IMR-90 (cell line): ENCODE measurements at regions not wholly inside any gene's neighbourhood (a gene's known extent, or its start where the extent isn't known, plus 50 kb on each side); places are given as distances from the start of the nearest gene placed in this dataset.

ENCODE experiments used
- ATAC-seq: fragments of 200-7000 bp; cut with Tn5 transposase; 2 replicates; pipeline ENCODE4 v1.9.1; 2020; ENCODE audit warnings: low read depth, mild to moderate bottlenecking, moderate library complexity
- BruUV-seq: library from RNA; stranded (reverse); fragments of 400-500 nt; replicated peaks from 2 replicates; lab custom pipeline; 2021; lab: Mats Ljungman, UMichigan
- CTCF ChIA-PET: fragments of 300-600 bp; formaldehyde crosslinking; extraction: SDS; loops from one replicate; lab custom pipeline; 2021; ENCODE audit warnings: antibody characterized with exemption; lab: Yijun Ruan, JAX
- POLR2A ChIA-PET: fragments of 300-600 bp; sonication (Branson Sonifier 250); formaldehyde crosslinking; loops from one replicate; lab custom pipeline; 2022; ENCODE audit warnings: antibody characterized with exemption; ENCODE audit not compliant: unreplicated experiment; lab: Charles Lee
- DNase-seq: peaks from one replicate; pipeline ENCODE4 v3.0.0; 2013
- H2AFZ ChIP-seq: replicated peaks from 2 replicates; pipeline ENCODE3; 2013; ENCODE audit warnings: low read length, mild to moderate bottlenecking; ENCODE audit not compliant: poor library complexity
- H2AK5ac ChIP-seq: 2 replicates; pipeline ENCODE4 v1.6.1; 2013; ENCODE audit warnings: low read depth, low read length, inconsistent platforms
- H2AK9ac ChIP-seq: replicated peaks from 2 replicates; pipeline ENCODE3; 2013; ENCODE audit warnings: mild to moderate bottlenecking, low read depth, low read length, moderate library complexity; ENCODE audit not compliant: poor library complexity
- H2BK120ac ChIP-seq: 2 replicates; pipeline ENCODE4 v1.6.1; 2013; ENCODE audit warnings: low read depth, low read length, inconsistent platforms
- H2BK15ac ChIP-seq: 3 replicates; pipeline ENCODE4 v1.6.1; 2013; ENCODE audit warnings: low read depth, low read length, inconsistent platforms
- H2BK20ac ChIP-seq: 2 replicates; pipeline ENCODE4 v1.6.1; 2013; ENCODE audit warnings: low read depth, mild to moderate bottlenecking, inconsistent platforms, low read length, moderate library complexity
- H2BK5ac ChIP-seq: 2 replicates; pipeline ENCODE4 v1.6.1; 2013; ENCODE audit warnings: mild to moderate bottlenecking, low read depth, low read length, inconsistent platforms; ENCODE audit not compliant: poor library complexity, severe bottlenecking
- H3K14ac ChIP-seq: replicated peaks from 2 replicates; pipeline ENCODE4 v1.6.1; 2013; ENCODE audit warnings: low read depth, low read length, inconsistent platforms
- H3K18ac ChIP-seq: 2 replicates; pipeline ENCODE4 v1.6.1; 2013; ENCODE audit warnings: low read depth, low read length, control low read depth
- H3K23ac ChIP-seq: 2 replicates; pipeline ENCODE4 v1.6.1; 2013; ENCODE audit warnings: low read depth, low read length, inconsistent platforms
- H3K27ac ChIP-seq: 2 replicates; pipeline ENCODE4 v1.5.1; 2013; ENCODE audit warnings: mild to moderate bottlenecking, control low read depth, low read length; ENCODE audit not compliant: insufficient read depth
- H3K27me3 ChIP-seq: 2 replicates; pipeline ENCODE4 v1.6.1; 2013; ENCODE audit warnings: low read length; ENCODE audit not compliant: control insufficient read depth, insufficient read depth
- H3K36me3 ChIP-seq: 2 replicates; pipeline ENCODE4 v1.6.1; 2013; ENCODE audit warnings: low read length, mixed read lengths; ENCODE audit not compliant: control insufficient read depth, insufficient read depth
- H3K4ac ChIP-seq: 2 replicates; pipeline ENCODE4 v1.6.1; 2013; ENCODE audit warnings: low read depth, low read length, inconsistent platforms
- H3K4me1 ChIP-seq: 2 replicates; pipeline ENCODE4 v1.6.1; 2013; ENCODE audit warnings: low read length, mixed read lengths; ENCODE audit not compliant: control insufficient read depth, insufficient read depth
- H3K4me2 ChIP-seq: 2 replicates; pipeline ENCODE4 v1.6.1; 2013; ENCODE audit warnings: low read depth, mild to moderate bottlenecking, control low read depth, low read length, moderate library complexity
- H3K4me3 ChIP-seq: 2 replicates; pipeline ENCODE4 v1.5.1; 2013; ENCODE audit warnings: low read depth, mild to moderate bottlenecking, control low read depth, low read length, moderate library complexity; ENCODE audit not compliant: insufficient read depth
- H3K56ac ChIP-seq: 2 replicates; pipeline ENCODE4 v1.6.1; 2013; ENCODE audit warnings: low read length, inconsistent platforms; ENCODE audit not compliant: insufficient read depth; ENCODE audit errors: extremely low read depth
- H3K79me1 ChIP-seq, 2 experiments: 2 replicates each; pipeline ENCODE4 v1.6.1; 2013; ENCODE audit warnings: low read length in 2 of 2, inconsistent platforms in 1 of 2, low read depth in 1 of 2
- H3K9ac ChIP-seq: 2 replicates; pipeline ENCODE4 v1.6.1; 2013; ENCODE audit warnings: low read depth, low read length, control low read depth
- H3K9me1 ChIP-seq: 2 replicates; pipeline ENCODE4 v1.6.1; 2013; ENCODE audit warnings: low read length, inconsistent platforms; ENCODE audit not compliant: insufficient read depth
- H3K9me3 ChIP-seq: 2 replicates; pipeline ENCODE4 v1.6.1; 2013; ENCODE audit warnings: low read length; ENCODE audit not compliant: control insufficient read depth, insufficient read depth
- H4K20me1 ChIP-seq: 2 replicates; pipeline ENCODE4 v1.6.1; 2013; ENCODE audit warnings: low read length, inconsistent platforms; ENCODE audit not compliant: insufficient read depth
- H4K5ac ChIP-seq: 2 replicates; pipeline ENCODE4 v1.6.1; 2013; ENCODE audit warnings: mild to moderate bottlenecking, low read depth, low read length, control low read depth
- H4K8ac ChIP-seq, 2 experiments: 2 replicates each; pipeline ENCODE4 v1.6.1; 2013; ENCODE audit warnings: low read depth in 2 of 2, low read length in 2 of 2, control low read depth in 1 of 2, inconsistent platforms in 1 of 2
- H4K91ac ChIP-seq: 2 replicates; pipeline ENCODE4 v1.6.1; 2013; ENCODE audit warnings: low read depth, low read length, inconsistent platforms; ENCODE audit not compliant: insufficient read depth
- CHD1 ChIP-seq: IDR thresholded peaks from 2 replicates; pipeline ENCODE4 v1.6.1; 2012; ENCODE audit warnings: low read depth, low read length, improper control_type of control experiment
- MAFK ChIP-seq: IDR thresholded peaks from 2 replicates; pipeline ENCODE4 v1.6.1; 2012; ENCODE audit warnings: low read depth, low read length, improper control_type of control experiment
- NFE2L2 ChIP-seq: fragments of 150-350 bp; IDR thresholded peaks from 2 replicates; pipeline ENCODE4 v1.6.1; 2016; ENCODE audit warnings: low read depth, mild to moderate bottlenecking, low read length
- RAD21 ChIP-seq: IDR thresholded peaks from 2 replicates; pipeline ENCODE4 v1.6.1; 2012; ENCODE audit warnings: low read length, improper control_type of control experiment
- RFX5 ChIP-seq: IDR thresholded peaks from 2 replicates; pipeline ENCODE4 v1.8.0; 2012; ENCODE audit warnings: low read depth, mild to moderate bottlenecking, low read length, moderate library complexity
- SMC3 ChIP-seq: fragments of 150-350 bp; IDR thresholded peaks from 2 replicates; pipeline ENCODE4 v1.6.1; 2016; ENCODE audit warnings: low read depth, mild to moderate bottlenecking, antibody characterized with exemption, low read length, moderate library complexity
- WGBS, 2 experiments: methylation state at CpG; one replicate each; pipeline versions ENCODE4 v1.1.5 to v1.1.7; 2013; ENCODE audit warnings: missing lambda C conversion rate in 2 of 2; ENCODE audit not compliant: insufficient read length in 1 of 2; ENCODE audit errors: extremely low coverage in 2 of 2; 5-methylcytosine and 5-hydroxymethylcytosine counted together
- dilution Hi-C: fragments of 300-500 bp; cut with HindIII; formaldehyde crosslinking; loops from one replicate; pipeline ENCODE4 v1.14.3; 2018; ENCODE audit warnings: low sequenced_read_pairs; ENCODE audit not compliant: unreplicated experiment
- in situ Hi-C: fragments of 300-500 bp; cut with MboI; formaldehyde crosslinking; loops from 3 replicates; pipeline ENCODE4 v1.14.3; 2019; ENCODE audit warnings: low sequenced_read_pairs, inconsistent platforms, mixed read lengths
- intact Hi-C: fragments of 100-400 bp; cut with micrococcal nuclease; formaldehyde crosslinking; loops from 2 replicates; pipeline ENCODE4 v1.10.0; 2022
- TF ChIP-seq, protein P1 (sequence below): conservative IDR thresholded peaks from 2 replicates; pipeline ENCODE4 v1.5.1; 2012; ENCODE audit warnings: mild to moderate bottlenecking, low read depth, low read length, improper control_type of control experiment

DNA sequence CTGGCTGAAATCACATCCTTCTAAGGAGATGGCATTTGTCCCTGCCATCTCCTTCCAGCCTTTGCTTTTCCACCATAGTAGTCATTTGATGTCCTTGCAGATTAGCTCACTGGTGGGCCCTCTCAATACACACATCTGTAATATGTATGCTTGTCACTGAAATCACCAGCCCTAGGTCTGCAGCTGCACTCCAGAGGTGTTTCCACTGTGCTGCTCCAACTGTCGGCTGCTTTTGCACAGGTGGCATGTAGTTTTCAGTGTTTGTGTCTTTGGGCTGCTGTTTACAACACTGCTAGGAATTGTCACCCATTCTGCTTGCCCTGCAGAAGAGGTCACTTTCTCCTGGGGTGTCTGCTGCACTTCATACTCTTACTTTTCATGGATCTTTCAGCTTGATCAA lies 69.0 kb upstream of the GRAMD1B start:
- Histone ChIP-seq H3K4me3 (no peak overlapping the region), H3K18ac (no peak overlapping the region), H2BK120ac (no peak overlapping the region), H3K4ac (no peak overlapping the region), H3K23ac (no peak overlapping the region), H2AFZ (no peak overlapping the region), H3K9me1 (no peaks in the 10 kb centered on the region), H3K27me3 (peaks cover 74% of the 10 kb centered on the region), H3K27ac (no peak overlapping the region), H4K5ac (no peak overlapping the region), H3K4me1 (no peaks in the 10 kb centered on the region; the same call in 1 of the 2 replicates), H3K9ac (no peak overlapping the region), H3K9me3 (no peaks in the 10 kb centered on the region), H3K4me2 (no peak overlapping the region), H3K79me1 (no peaks in the 10 kb centered on the region), H4K20me1 (no peaks in the 10 kb centered on the region), H2AK5ac (no peak overlapping the region), H4K8ac (no peak overlapping the region), H3K56ac (no peak overlapping the region), H2BK5ac (no peak overlapping the region), H3K36me3 (no peaks in the 10 kb centered on the region), H2BK20ac (no peak overlapping the region), H3K14ac (no peak overlapping the region), H2AK9ac (no peak overlapping the region), H2BK15ac (no peak overlapping the region), H4K91ac (no peak overlapping the region)
- ATAC-seq (no peak), DNase-seq (no peak)
- no TSS peak for BruUV-seq
- ChIA-PET POLR2A (no interaction called here), CTCF (no interaction called here)
- WGBS, 2 experiments = no CpG with 5 or more reads among the region's 1 CpG
- intact Hi-C loops = no loop called here
- in situ Hi-C loops = no loop called here
- TF ChIP-seq RAD21 = no peak
- TF ChIP-seq, protein P1, sequence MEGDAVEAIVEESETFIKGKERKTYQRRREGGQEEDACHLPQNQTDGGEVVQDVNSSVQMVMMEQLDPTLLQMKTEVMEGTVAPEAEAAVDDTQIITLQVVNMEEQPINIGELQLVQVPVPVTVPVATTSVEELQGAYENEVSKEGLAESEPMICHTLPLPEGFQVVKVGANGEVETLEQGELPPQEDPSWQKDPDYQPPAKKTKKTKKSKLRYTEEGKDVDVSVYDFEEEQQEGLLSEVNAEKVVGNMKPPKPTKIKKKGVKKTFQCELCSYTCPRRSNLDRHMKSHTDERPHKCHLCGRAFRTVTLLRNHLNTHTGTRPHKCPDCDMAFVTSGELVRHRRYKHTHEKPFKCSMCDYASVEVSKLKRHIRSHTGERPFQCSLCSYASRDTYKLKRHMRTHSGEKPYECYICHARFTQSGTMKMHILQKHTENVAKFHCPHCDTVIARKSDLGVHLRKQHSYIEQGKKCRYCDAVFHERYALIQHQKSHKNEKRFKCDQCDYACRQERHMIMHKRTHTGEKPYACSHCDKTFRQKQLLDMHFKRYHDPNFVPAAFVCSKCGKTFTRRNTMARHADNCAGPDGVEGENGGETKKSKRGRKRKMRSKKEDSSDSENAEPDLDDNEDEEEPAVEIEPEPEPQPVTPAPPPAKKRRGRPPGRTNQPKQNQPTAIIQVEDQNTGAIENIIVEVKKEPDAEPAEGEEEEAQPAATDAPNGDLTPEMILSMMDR = no peak
- no peak for TF ChIP-seq RFX5
- TF ChIP-seq CHD1 = no peak
- no peak for TF ChIP-seq SMC3
- TF ChIP-seq NFE2L2 = no peak
- TF ChIP-seq MAFK = no peak
- dilution Hi-C loops = no loop called here
